Posterior cingulate gyrus (tissue), 11 donors: ENCODE measurements at regions not wholly inside any gene's neighbourhood (a gene's known extent, or its start where the extent isn't known, plus 50 kb on each side); places are given as distances from the start of the nearest gene placed in this dataset.
"Not testable (repeated sequence)": the region's sequence is repeated elsewhere in the genome, so short reads cannot be mapped to it uniquely, and the experiment has no call there.

ENCODE experiments used
- DNase-seq, 10 donors: peaks; one replicate each; pipeline versions ENCODE4 v3.0.0 to v3.0.0-alpha.2; 2020 to 2021; ENCODE audit warnings: mixed read lengths in 3 of 10
- intact Hi-C: fragments of 100-400 bp; cut with DNase I; formaldehyde crosslinking; loops from one replicate; pipeline ENCODE4 v1.15.1; 2023

DNA sequence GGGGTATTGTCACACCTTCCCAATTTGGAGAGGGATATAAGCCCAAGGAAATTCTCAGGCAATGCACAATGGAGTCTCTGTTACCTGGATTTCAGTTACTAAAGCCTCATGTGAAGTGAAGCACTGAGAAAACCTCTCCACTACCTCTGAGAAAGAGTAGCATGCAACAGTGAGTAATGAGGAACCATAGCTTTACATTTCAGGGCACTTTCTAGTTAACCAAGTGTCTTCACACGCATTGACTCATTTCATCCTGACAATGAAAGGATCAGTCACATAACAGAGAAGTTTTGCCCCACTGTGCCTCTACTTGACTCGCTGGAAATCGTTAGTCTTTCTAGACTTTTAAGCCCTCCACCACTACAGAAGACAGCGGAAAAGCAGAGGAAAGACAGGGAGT, 86.2 kb upstream of the ARID1B start:
- intact Hi-C loops = no loop called here
- no peak for DNase-seq

DNA sequence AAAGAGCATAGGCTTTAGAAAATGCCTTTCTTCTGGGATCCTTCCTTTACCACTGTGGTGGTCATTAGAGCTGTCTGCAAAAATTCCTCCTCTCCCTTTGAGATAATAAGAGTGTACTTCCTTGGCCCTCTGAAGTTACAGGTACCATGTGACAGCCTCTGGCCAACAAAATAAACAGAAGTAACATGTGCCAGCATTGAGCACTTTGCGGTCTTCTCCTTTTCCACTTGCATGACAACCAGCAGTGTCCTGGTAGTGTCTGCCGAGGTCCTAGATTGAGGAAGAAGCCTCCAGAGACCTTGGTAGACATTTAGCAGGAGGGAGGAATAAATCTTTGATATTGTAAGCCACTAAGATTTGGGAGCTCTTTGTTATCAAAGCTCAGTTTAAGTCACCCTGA, 87.5 kb upstream of the ARID1B start:
- intact Hi-C loops = loop anchor here (5.0 to 10.0 kb wide), 3 partner anchors 333 to 1365 kb away; no protein-coding TSS in a partner anchor

DNA sequence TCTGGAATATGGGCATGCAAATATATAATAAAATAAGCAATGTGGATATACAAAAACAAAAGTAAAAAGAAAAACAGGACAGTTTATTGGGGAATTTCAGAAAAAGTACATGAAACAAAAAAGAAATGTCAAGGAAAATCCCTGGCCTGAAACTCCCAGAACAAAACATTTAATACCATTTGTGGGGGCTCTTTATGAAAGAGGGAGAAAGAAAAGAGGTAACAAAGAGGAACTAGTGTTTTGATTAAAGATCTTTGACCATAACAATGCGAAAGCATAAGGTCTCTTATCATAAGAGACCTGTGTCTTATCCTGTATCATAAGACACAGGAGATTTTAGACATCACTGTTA, 88.6 kb upstream of the ARID1B start:
- no peak for DNase-seq
- intact Hi-C loops = loop anchor here (5.0 to 10.0 kb wide), 3 partner anchors 334 to 1364 kb away; no protein-coding TSS in a partner anchor

More for the DNA sequence above, 87.5 kb upstream of the ARID1B start:
- peak in 1 of 10 donors; percentile 4 for DNase-seq

DNA sequence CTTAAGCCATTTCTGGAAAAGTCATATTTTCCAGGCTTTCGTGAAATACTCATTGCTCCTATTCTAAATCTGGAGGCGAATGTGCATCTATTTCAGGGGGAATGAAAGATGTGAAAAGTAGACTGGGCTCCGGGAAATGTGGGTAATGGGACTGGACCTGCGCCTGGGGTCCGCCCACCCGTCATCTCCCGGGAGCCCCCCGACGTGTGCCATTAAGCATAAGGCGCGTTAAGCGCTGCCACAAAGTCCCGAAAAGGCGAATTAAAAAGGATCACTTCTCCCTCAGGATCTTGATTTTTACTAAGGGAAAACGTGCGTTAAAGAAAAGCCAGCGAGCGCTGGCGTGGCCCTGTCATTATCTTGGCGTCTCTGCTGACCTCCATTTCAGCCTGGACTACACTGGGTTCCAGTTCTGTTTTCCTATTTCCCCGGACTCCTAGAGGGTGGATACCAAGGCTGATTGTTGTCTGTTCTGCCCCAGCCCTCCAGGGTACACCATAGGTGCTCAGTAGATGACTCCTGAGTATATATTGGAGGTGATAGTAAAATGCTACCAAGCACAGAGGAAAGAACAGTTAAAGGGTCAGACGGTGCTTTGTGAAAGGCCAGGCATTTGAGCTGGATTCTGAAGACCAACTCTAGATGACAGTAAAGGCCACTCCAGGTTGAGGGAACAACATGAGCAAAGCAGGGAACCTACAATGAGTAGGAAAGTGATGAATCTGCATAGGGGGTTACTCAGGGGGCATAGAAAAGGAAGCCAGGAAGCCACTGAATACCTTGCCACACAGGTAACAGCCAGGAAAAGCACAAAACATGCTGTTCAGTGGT, 89.2 kb upstream of the ARID1B start:
- intact Hi-C loops = loop anchor here (1.0 to 10.0 kb wide), 4 partner anchors 89 to 1363 kb away; partner anchors contain the start of gene ARID1B
- DNase-seq = peak in 5 of 10 donors; percentile 19 to 78 (median 27)

DNA sequence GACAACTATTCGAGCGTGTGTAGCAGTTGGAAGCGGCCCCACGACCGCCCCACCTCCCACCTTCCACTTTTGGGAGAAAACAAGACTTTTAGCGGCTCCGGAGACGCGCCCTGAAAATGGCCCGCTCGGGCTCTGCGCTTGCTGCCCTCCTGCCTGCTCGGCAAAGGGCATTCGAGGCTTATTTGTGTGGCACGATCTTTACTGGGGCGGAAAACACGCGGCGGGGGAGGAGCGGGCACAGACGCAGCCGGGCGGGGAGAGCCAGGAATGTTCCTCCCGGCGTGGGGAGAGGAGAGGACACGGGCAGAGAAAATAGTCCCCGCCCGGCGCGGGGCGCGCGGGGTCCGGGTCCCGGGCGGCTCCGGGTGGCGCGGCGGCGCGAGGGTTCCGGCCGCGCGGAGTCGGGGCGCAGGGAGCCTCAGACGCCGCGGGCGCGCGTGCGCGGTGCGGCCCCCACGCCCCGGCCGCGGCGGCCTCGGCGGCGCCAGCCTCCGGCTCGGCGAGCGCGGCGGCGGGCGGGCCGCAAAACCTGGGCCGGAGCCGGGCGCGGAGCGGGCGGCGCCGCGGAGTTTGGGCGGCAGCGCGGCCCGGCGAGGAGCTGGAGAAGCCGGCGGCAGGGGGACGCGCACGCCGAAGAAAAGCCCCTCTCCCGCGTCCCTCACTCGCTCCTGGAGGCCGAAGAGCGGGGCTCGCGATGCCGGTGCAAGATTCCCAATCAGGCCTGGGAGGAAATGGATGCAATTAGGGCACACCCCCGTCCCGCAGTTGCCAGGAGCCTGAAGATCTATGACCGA, 90.0 kb upstream of the ARID1B start:
- intact Hi-C loops = loop anchor here (1.0 to 10.0 kb wide), 5 partner anchors 90 to 1362 kb away; partner anchors contain the start of gene ARID1B
- peak; percentile 86 to 99 (median 91) for DNase-seq

- intact Hi-C loops = loop anchor here (1.0 to 10.0 kb wide), 4 partner anchors 122 to 1362 kb away; no protein-coding TSS in a partner anchor
- peak in 6 of 10 donors; percentile 40 to 83 (median 48) for DNase-seq
Observed at GRCh38 chr6:156686301-156686994, 90.7 kb upstream of the ARID1B start.

- DNase-seq = no peak
- intact Hi-C loops = loop anchor here (1.0 to 10.0 kb wide), 4 partner anchors 122 to 1361 kb away; no protein-coding TSS in a partner anchor
Observed at GRCh38 chr6:156685823-156686222, 91.4 kb upstream of the ARID1B start.

DNA sequence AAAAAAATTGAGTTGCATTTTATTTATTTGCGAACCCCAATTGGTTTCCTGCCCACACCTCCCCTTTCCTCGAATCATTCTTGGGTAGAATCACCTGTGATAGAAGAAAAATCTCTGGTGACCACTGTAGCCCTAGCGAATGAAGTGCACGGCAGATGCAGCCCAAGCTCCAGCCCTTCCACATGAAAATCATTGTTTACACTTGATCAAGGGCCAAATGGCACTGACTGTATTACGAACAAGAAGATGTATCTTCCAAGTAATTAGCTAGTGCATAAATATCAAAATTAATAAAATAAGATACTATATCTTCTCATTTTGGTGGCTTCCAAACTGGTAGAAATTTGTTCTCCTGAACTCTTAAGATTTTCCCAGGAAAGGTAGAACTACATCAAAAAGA, 93.4 kb upstream of the ARID1B start:
- DNase-seq = no peak
- intact Hi-C loops = loop anchor here (10.0 kb wide), 2 partner anchors 501 to 1359 kb away; no protein-coding TSS in a partner anchor

DNA sequence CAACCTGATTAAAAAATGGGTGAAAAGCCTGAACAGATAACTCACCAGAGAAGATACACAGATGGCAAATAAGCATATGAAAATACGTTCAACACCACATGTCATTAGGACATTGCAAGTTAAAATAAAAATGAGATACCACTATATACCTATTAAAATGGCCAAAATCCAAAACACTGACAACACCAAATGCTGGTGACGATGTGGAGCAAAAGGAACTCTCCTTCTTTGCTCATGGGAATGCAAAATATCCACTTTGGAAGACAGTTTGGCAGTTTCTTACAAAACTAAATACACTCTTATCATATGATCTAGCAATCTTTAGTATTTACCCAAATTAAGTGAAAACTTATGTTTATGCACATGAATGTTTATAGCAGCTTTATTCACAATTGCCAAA, 100.5 kb upstream of the ARID1B start:
- DNase-seq = no peak
- intact Hi-C loops = no loop called here

DNA sequence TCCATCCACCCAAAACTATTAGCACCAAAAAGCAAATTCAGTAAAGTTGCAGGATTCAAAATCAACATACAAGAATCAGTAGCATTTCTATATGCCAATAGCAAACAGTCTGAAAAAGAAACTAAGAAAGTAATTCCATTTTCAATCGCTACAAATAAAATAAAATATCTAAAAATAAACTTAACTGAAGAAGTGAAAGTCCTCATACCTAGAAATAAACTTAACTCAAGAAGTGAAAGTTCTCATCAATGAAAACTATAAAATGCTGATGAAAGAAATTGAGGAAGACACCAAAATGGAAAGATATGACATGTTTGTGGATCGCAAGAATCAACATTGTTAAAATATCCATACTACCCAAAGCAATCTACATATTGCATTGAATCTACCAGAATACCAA, 103.0 kb upstream of the ARID1B start:
- DNase-seq = no peak
- intact Hi-C loops = no loop called here

GRCh38 chr6:156670097-156670496, 107.1 kb upstream of the ARID1B start:
- intact Hi-C loops = not testable (repeated sequence)
- peak in 1 of 10 donors; percentile 81 for DNase-seq

DNA sequence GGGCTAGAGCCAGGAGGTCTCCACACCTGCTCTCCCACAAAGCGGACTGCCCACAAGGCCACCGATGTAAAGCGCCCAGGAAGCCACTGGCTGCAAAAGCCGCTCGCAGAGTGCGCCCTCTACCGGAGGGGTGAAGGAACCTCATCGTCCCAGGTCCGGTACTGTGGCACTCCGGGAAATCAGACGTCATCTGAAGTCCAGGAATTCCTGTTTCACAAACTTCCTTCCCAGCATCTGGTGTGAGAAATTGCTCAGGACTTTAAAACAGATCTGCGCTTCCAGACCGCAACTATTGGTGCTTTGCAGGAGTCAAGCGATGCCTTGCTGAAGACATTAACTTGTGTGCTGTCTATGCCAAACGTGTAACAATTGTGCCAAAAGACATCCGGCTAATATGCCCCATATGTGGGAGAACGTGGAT, 115.1 kb upstream of the ARID1B start:
- intact Hi-C loops = no loop called here
- peak in 2 of 10 donors; percentile 49 to 52 for DNase-seq

DNA sequence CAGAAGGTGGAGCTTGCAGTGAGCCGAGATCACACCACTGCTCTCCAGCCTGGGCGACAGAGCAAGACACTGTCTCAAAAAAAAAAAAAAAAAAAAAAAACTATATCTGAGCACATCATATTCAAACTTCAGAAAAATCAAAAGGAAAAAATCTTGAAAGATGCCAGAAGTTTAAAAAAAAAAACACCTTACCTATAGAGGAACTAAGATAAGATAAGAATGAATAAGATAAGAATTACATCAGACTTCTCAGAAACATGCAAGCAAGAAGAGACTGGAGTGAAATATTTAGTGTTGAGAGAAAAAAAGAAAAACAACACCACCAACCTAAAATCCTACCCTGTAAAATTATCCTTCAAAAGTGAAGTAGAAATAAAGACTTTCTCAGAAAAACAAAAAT, 116.8 kb upstream of the ARID1B start:
- intact Hi-C loops = no loop called here
- no peak for DNase-seq

DNA sequence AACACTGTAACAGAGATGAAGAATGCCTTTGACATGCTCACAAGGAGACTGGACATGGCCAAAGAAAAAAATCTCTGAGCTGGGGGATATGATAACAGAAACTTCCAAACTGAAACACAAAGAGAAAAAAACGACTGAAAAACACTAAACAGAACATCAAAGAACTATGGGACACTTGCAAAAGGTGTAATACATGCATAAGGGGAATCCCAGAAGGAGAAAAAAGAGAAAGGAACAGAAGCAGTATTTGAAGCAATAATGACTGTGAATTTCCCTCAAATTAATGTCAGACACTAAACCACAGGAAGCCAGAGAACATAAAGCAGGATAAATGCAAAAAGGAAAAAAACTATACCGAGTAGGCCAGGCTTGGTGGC, 117.4 kb upstream of the ARID1B start:
- intact Hi-C loops = no loop called here
- DNase-seq = no peak

DNA sequence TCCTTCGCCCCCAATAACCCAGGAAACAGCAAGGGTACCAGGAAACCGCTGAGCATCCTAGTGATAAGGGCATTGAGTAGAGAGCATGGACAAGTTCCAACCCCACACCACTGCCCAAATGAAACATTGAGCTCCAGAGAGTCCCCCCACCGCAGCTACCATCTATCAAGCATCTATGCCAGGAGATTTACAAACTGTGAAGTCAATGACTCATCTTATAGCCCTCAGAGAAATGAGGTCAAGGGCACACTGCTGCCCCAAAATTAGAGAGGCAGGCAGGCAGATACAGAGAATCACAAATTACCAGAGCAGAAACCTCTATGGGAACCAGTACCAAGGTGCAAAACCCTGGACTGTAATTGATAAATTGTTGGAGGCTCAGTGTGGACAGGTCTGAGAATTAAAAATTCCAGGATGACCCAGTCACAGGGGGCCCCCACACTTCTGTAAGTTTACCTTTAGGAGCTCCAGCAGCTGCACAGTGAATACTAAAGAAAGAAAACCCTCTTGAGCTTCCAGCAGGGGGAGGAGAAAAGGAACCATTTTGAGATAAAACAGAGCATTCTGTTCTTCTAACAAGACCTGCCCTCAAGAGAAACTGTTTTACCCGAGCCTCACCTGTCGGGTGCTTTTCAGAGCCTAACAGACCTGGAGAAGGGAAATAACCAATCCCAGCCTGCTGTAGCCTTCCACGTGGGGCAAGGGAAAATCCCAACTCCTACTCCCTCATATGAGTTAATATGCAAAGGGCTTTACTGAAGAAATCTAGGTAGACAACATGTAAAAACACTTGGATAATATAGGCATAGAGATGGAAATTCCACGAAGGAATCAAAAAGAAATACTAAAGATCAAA, 118.0 kb upstream of the ARID1B start:
- DNase-seq = no peak
- intact Hi-C loops = no loop called here

DNA sequence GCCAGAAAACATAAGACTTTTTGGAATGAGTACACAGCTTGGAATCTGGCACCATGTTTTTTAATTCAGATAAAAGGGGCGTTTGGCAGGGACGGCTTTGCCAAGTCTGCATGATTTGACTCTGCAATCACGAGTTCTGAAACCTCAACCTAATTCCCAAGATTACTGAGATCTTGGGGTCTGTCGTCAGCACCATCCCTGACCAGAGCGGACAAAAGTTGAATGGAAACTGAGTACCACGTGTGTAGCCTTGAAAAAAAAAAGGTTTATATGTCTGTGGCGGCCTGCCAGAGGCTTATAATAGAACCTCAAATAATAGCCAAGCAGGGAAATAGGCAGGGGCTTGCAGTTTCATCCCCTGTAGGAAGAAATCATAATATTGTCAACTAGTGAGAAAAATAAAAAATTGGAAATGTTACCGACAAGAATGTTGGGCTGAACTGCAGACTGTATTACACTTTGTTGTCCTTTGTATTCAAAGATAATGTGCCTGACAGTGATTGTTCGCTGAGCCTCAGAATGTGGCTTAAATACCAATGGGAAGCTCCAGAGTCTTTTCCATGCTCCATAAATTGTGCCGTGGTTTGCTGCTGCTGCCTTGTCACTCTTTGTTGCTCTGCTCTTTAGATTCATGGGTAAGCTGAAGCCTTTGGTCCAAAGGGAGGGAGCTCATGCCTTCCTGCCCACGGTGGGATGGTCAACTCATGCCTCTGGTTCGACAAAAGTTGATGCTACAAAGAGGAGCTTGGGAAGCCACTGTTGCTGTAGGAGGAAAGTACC, 118.8 kb upstream of the ARID1B start:
- DNase-seq = no peak
- intact Hi-C loops = no loop called here

GRCh38 chr6:156657296-156657695, 119.9 kb upstream of the ARID1B start:
- DNase-seq = no peak
- intact Hi-C loops = no loop called here

GRCh38 chr6:156654919-156655918, 122.0 kb upstream of the ARID1B start:
- no peak for DNase-seq
- intact Hi-C loops = no loop called here
